Skeletal muscle cell (primary cell): ENCODE measurements at regions not wholly inside any gene's neighbourhood (a gene's known extent, or its start where the extent isn't known, plus 50 kb on each side); places are given as distances from the start of the nearest gene placed in this dataset.

Experiments
- DNase-seq: peaks from one replicate; pipeline ENCODE4 v3.0.0-alpha.2; 2010; ENCODE audit warnings: low read depth
- H3K4me3 ChIP-seq: 2 replicates; pipeline ENCODE4 v1.5.1; 2011; ENCODE audit warnings: low read depth, mild to moderate bottlenecking, control low read depth, low read length, moderate library complexity

DNA sequence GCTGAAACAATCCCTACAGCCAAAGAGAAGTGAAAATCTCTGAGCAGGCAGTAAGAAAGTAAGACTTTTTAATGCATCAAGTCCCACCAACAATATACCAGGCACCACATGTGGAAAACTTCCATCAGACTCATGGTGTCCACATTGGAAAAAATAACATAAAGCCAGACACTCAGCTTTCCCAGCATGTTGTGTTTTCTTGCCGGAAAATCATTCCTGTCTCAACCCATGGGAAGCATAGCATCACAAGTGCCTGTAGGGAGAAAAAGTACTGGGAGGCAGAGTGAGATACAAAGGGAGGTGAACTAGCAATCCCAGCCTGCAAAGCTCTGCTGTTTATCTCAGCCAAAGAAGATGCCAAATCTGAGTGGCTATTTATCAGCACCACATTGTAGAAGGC, 868.9 kb downstream of the SI start:
- no peak overlapping the region for H3K4me3 ChIP-seq
- no peak for DNase-seq

DNA sequence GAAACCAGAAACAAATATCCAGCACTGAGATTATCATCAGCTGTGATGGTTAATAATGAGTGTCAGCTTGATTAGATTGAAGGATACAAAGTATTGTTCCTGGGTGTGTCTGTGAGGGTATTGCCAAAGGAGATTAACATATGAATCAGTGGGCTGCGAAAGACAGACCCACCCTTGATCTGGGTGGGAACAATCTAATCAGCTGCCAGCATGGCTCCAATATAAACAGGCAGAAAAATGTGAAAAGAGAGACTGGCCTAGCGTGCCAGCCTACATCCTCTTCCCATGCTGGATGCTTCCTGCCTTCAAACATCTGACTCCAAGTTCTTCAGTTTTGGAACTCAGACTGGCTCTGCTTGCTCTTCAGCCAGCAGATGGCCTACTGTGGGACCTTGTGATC, 869.5 kb downstream of the SI start:
- no peak overlapping the region for H3K4me3 ChIP-seq
- no peak for DNase-seq

- no peak for DNase-seq
Measured at GRCh38 chr3:164208048-164208447, 870.2 kb downstream of the SI start.

DNA sequence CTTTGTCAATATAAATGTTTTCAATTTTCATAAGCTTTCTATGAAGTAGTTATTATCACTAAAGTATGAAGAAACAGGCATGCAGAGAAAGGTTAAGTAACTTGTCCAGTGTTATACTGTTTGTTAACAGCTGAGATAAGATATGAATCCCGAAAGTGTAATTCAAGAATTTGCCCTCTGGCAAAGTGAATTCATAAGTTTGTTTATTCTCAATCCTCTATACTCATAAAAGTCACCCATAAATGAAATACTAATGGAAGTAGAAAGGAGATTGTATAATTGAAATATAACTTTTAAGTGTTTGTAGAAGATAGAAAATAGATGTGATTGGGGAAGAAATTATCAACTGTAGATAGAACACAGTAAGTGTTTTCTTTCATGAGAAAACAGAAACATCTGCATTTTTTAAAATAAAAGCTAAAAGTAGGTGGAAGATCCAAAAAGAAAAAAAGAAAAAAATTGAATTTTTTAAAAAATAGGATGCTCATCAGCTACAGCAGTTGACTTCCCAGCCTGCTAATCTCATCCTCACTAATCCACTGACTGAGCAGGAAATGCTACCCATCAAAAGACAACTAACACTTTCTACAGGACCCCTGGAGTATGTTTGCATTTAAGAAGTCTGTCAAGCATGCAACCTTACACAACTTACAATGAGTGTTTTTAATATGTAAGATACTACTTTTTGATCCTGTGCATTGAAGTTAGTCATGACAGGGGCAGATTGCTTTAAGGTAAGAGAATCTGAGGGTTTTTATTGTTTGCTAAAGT, 878.1 kb downstream of the SI start:
- no peak for DNase-seq
- H3K4me3 ChIP-seq: no peak overlapping the region

More at GRCh38 chr3:164208048-164208447, 870.2 kb downstream of the SI start:
- no peak overlapping the region for H3K4me3 ChIP-seq

- no peak overlapping the region for H3K4me3 ChIP-seq
Measured at GRCh38 chr3:164196477-164196876, 881.8 kb downstream of the SI start.

GRCh38 chr3:164194842-164195241, 883.5 kb downstream of the SI start:
- H3K4me3 ChIP-seq: no peak overlapping the region
- DNase-seq: no peak

More at GRCh38 chr3:164196477-164196876, 881.8 kb downstream of the SI start:
- DNase-seq: no peak

DNA sequence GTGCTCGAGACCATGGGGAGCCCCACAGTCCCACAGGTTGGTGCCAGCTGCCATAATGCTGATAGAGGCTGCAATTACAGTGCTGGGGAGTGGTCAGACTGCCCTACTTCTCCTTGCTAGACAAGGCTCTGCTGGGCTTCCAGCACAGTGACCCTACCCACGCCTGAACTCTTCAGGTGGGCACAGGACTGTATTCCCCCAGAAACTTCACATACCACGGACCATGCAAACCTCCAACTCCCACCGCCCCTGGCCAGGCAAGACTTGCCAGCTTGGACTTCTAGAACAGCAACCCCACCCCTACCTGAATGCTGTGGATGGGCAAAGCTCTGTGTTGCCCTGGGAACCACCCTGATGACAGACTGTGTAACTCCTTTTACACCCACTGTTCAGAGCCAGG, 885.3 kb downstream of the SI start:
- DNase-seq: no peak
- H3K4me3 ChIP-seq: no peak overlapping the region

DNA sequence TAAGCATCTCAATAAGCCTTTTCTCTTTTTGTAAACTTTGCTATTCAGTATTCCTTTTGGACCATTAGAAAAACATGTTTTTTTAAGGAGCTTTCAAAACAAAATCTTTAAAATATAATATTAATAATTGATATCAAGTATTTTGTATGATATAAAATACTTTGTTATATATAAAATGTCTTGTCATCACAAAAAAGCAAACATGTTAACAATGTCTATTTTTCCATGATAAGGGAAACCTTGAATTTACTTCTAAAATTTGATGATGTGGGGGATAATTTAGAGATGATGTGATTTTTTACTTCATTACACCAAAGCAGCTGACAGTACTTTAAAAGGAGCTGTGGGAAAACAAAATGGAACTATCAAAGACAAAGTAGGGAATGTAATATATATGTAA, 887.7 kb downstream of the SI start:
- no peak overlapping the region for H3K4me3 ChIP-seq
- no peak for DNase-seq

GRCh38 chr3:164186095-164186494, 892.2 kb downstream of the SI start:
- H3K4me3 ChIP-seq: no peak overlapping the region
- no peak for DNase-seq

DNA sequence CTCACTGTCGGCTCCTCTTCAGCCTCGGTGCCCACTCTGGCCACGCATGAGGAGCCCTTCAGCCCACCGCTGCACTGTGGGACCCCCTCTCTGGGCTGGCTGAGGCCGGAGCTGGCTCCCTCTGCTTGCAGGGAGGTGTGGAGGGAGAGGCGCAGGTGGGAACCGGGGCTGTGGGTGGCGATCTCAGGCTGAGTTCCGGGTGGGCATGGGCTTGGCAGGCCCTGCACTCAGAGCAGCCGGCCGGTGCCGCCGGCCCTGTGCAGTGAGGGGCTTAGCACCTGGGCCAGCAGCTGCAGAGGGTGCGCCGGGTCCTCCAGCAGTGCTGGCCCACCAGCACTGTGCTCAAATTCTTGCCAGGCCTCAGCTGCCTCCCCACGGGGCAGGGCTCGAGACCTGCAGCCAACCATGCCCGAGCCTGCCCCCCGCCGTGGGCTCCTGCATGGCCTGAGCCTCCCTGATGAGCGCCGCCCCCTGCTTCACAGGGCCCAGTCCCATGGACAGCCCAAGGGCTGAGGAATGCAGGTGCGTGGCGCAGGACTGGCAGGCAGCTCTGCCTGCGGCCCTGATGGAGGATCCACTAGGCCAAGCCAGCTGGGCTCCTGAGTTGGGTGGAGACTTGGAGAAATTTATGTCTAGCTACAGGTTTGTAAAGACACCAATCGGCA, 899.1 kb downstream of the SI start:
- no peak for DNase-seq

DNA sequence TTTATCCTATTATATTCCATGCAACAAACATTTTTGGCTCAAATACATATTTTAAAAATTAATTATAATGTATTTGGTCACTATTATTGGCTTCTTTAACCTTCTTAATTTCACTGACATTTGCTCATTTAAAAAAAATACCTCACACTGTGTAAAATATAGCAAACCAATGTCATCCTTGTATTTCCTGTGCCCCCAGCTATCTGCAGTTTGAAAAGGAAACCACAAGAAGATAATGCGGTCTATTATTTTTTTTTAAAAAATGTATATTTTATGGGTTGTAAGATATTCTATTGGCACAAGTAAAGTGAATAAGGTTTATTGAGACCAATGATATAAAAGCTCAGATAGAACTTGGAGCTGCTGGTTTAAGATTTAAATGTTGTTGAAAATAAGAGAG, 904.2 kb downstream of the SI start:
- H3K4me3 ChIP-seq: no peak overlapping the region
- no peak for DNase-seq

More for the DNA sequence above, 899.1 kb downstream of the SI start:
- H3K4me3 ChIP-seq: no peak overlapping the region

GRCh38 chr3:164155400-164155799, 922.9 kb downstream of the SI start:
- no peak overlapping the region for H3K4me3 ChIP-seq
- DNase-seq: peak; percentile 0

DNA sequence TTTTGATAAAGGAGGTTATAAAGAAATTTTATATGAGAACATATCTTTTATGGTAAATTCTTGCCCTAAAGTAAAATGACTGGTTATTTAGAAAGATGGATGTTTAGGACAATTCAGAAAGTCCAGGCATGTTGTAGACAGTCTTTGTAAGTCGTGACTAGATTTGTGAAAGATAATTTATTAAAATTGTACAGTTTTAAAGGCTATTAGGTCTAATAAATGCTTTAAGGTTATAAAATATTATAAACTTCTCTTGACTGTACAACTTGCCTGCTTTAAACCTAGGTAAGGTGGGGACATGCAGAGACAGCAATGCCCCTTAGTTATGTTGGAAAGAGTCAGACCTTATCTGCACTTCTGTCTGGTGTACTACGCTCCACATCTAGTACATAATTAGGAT, 933.5 kb downstream of the SI start:
- DNase-seq: no peak
- no peak overlapping the region for H3K4me3 ChIP-seq

DNA sequence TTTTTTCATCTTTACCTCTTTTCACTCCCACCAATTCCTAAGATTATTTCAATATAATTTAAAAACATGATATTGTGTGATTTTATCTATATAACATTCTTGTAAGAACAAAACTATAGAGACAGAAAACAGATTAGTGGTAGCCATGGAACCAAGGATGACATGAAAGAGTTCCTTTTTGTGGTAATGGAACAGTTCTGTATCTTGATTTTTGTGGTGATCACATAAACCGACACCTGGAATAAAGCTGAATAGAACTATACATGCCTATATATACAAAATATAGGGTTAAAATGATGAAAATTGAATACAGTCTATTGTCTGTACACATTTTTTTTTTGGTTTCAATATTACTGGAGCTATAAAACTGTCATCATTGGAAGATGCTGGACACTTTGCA, 945.4 kb downstream of the SI start:
- no peak overlapping the region for H3K4me3 ChIP-seq
- no peak for DNase-seq

DNA sequence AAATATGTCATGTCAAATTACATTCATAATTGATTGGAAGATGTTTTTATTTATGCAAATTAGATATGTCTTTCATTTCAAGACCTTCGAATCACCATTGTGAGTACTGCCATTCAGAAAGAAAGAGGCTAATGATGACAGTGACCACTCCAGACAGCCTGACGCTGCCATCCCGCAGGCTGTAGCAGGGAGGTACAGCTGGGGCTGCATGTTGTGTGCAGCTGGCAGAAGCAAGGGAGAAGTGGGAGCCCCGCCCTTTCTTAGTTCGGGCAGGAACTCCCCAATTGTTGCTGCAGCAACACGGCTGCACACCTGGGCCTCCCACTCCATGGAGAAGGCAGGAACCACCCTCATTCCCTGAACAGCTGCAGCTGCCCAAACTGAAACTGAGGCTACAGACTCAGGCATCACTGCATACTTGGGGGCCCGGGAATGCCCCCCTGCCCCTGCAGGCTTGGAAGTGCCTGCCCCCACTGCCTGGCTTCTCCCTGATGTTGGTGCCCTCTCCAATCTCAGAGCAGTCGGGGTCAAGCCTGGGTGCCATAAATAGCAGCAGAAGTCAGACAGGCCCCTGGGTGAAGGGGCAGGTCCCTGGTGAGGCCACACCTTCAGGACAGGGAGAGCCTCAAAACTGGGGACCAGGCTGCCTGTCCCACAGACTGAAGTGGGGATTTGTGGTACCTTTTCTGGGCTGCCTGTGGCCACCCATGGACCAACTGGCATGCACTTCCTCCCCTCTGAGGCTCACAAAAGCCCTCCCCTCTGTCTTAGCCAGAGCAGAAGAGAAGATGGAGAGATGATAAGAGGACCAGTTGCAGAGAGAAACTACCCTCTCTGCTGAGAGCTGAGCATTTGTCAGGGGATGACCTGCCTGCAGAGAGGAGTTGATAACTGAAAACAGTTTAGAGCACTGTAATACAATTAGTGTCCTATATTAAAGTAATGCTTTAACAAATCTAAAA, 964.6 kb downstream of the SI start:
- DNase-seq: no peak
- no peak overlapping the region for H3K4me3 ChIP-seq

DNA sequence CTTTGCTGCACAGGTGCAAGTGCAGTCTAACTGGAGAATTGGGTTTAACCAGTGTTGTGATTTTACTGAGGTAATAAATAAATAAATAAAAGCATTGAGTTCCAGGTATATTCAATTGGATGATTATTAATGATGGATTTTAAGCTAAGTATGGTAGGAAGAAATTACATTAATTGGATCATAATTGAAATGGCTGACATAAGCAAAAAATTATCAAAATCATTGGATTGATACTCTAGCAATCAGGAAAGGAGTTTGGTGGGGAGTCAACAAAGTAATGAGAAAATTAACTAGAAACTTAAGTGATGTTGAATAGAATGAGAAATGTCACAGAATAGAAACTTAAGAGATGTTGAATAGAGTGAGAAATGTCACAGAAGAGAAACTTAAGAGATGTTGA, 981.9 kb downstream of the SI start:
- no peak for DNase-seq
- no peak overlapping the region for H3K4me3 ChIP-seq

DNA sequence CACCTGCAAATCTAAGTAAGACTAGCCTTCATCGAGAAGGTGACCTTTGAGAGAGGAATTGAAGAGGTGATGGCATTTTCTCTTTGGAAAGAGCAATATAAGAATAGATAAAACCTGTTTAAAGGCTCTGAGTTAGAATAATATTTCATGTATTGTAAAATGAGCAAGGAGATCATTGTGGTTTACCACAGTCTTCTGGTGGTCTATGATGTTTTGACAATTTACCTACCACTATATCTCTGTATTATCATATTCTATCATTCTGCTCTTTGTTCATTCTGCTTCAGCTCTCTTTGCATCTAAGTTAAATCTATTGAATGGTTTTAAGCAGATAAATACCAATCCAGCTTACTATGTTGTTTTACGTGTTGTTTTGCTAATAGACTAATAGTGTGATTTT, 982.3 kb downstream of the SI start:
- no peak for DNase-seq
- no peak overlapping the region for H3K4me3 ChIP-seq

DNA sequence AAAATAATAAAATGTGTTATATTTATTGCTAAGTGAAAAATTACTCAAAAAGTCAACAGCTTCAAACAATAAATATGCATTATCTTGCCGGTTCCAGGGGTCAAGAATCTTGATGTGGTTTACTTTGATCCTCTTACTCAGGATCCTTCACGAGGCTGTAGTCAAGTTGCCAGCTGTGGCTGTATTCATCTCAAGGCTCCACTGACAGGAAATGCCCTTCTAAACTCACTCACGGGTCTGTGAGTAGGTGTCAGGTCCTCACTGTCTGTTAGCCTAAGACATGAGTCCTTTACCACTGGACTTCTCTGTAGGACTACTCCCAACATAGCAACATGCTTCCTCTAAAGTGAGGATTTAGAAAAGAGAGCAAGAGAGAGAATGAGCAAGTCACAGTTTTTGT, 983.0 kb downstream of the SI start:
- DNase-seq: no peak
- no peak overlapping the region for H3K4me3 ChIP-seq

GRCh38 chr3:164094546-164094945, 983.8 kb downstream of the SI start:
- DNase-seq: no peak
- no peak overlapping the region for H3K4me3 ChIP-seq

DNA sequence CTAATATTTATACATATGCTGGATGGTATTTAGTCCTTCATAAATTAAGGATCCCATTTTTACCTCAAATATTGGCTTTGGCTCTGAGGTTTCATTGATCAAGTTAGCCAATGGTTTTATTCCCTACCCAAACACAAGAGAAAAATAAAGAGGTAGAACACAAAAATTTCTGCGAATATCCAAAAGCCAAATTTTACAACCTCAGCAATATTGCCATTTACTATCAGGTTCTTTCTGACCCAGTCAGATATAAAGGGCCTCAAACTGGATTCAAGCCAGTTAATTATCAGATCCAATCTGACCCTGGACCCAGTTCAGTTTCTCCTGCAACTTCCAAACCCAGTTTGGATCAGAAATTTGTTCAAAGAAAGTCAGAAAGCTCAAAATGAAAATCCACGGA, 998.1 kb downstream of the SI start:
- no peak for DNase-seq
- H3K4me3 ChIP-seq: no peak overlapping the region
